ENCODE measurements at regions not wholly inside any gene's neighbourhood (a gene's known extent, or its start where the extent isn't known, plus 50 kb on each side); places are given as distances from the start of the nearest gene placed in this dataset.

DNA sequence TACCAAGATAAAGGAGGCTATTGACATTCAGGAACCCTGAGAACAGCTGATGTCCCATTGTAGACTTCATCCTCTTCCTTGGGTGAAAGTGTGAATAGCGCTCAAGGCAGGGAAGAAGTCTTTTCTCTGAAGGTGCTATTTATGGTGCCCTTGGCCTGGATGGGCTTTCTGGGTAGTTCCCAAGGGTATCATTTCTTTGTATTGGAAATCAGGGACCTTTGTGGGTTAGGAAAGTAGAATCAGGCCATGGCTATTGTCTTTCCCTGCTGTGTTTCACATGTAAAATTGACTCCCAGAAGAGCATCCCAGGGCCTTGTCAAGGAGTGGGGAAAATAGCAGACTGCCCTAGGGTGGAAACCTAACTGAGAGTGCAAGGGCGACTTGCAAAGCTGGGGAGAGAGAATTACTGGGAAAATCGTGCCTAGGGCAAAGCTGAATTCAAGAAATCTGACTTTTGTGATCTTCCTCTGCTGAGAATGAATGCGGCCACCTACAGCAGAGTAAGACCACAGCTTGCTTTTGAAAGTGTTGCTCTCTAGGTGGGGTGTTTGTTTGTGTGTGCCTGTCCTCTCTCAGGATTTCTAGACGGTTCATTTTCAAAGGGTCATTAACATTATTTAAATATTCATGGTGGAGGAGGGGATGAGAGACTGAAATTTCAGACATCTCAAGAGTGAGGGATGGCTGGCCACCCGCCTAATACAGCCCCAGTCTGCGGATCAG lies 160.6 kb downstream of the C9orf152 start:
- in situ Hi-C loops (cut with MboI; ENCODE audit: low sequenced_read_pairs, unreplicated experiment): no loop called here
- no peak for DNase-seq (ENCODE audit: low spot score)
- TF ChIP-seq, protein P1, sequence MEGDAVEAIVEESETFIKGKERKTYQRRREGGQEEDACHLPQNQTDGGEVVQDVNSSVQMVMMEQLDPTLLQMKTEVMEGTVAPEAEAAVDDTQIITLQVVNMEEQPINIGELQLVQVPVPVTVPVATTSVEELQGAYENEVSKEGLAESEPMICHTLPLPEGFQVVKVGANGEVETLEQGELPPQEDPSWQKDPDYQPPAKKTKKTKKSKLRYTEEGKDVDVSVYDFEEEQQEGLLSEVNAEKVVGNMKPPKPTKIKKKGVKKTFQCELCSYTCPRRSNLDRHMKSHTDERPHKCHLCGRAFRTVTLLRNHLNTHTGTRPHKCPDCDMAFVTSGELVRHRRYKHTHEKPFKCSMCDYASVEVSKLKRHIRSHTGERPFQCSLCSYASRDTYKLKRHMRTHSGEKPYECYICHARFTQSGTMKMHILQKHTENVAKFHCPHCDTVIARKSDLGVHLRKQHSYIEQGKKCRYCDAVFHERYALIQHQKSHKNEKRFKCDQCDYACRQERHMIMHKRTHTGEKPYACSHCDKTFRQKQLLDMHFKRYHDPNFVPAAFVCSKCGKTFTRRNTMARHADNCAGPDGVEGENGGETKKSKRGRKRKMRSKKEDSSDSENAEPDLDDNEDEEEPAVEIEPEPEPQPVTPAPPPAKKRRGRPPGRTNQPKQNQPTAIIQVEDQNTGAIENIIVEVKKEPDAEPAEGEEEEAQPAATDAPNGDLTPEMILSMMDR (IDR thresholded peaks at IDR 0.05; ENCODE audit: borderline replicate concordance, control extremely low read depth, extremely low read depth, insufficient read depth, missing control alignments): no peak

DNA sequence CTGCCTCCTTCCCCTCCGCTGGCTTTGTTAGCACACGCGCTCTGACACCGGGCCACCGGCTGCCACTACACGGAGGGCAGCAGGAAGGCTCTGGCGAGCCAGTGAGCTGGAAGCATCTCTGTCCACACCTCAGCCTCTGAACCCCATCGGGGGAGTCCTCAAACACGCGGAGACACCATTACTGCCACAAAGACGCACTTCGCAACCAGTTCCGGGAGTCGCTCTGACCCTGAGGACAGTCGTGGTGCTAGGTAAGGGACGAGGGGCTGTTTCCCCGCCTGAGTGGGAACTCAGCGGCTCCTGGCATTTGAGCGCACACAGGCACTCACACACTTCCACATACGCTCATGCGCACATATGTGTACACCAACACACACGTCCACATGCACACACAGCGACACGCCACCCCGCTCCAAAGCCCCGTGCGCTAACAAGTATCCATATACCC lies 160.0 kb downstream of the C9orf152 start:
- in situ Hi-C loops (cut with MboI; ENCODE audit: low sequenced_read_pairs, unreplicated experiment): no loop called here
- TF ChIP-seq, protein P1 (IDR thresholded peaks at IDR 0.05; ENCODE audit: borderline replicate concordance, control extremely low read depth, extremely low read depth, insufficient read depth, missing control alignments): no peak

DNA sequence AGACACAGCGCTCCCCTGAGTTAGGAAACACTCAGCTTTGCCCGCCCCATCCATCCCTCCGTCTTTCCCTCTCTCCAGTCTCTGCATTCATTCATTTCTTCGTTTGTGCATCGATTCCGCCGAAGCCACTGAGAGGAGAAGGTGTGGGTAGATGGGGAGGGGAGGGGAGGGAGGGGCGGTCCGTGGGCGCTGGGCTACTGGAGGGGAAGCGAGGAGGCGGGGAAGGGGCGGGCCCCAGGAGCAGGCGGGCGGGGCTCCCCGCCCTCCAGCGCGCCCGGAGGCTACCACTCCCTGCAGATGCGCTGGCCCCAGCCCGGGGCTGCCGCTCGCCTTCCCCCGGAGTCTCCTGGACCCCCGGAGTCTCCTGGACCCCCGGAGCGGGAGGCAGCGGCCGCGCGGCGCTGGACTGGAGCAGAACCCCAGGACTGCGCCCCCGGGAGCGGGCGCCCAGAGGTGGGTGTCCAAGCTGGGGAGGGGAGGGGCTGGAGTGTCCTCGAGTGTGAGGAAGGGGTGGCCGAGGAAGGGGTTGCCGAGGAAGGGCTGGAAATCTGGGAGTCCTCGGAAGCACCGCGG lies 159.5 kb downstream of the C9orf152 start:
- in situ Hi-C loops (cut with MboI; ENCODE audit: low sequenced_read_pairs, unreplicated experiment): no loop called here

More for the DNA sequence above, 160.0 kb downstream of the C9orf152 start:
- DNase-seq (ENCODE audit: low spot score): peak; percentile 51

DNA sequence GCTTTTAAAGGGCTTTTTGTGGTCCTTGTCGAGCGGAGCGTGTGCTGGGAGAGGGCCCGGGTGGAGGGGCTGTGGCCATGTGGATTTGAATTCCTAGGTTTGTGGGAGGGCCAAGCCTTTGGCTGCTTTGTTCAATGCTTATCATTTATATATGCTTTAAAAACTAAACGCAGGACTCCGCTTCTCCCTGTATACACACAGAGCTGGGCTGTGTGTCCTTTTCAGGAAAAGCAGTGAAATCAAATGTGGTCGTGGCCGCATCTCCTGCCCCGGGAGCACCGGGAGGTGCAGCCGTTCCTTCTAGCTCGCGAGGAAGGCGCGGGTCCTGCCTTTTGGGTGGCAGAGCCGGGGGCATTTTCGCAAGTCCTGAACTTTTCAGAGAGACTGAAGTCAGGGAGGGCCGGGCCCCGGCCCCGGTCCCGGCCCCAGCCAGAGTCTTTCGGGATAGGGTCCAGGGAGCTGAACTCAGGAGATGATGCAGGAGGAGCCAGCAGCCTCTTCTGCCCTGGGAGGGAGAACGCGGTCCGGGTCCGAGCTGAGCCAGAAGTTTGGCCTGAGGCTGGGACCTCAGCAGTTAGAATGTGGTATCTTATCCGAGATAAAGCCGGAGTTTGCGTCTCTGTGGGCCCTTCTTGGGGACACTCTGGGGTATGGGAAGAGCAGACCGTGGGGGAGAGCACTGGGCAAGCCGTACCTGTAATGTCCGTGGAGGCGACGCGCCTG lies 158.8 kb downstream of the C9orf152 start:
- TF ChIP-seq, protein P1 (IDR thresholded peaks at IDR 0.05; ENCODE audit: borderline replicate concordance, control extremely low read depth, extremely low read depth, insufficient read depth, missing control alignments): no peak
- in situ Hi-C loops (cut with MboI; ENCODE audit: low sequenced_read_pairs, unreplicated experiment): no loop called here
- DNase-seq (ENCODE audit: low spot score): peak; percentile 43

More for the DNA sequence above, 159.5 kb downstream of the C9orf152 start:
- peak; percentile 95 for DNase-seq (ENCODE audit: low spot score)
- TF ChIP-seq, protein P1 (IDR thresholded peaks at IDR 0.05; ENCODE audit: borderline replicate concordance, control extremely low read depth, extremely low read depth, insufficient read depth, missing control alignments): no peak

DNA sequence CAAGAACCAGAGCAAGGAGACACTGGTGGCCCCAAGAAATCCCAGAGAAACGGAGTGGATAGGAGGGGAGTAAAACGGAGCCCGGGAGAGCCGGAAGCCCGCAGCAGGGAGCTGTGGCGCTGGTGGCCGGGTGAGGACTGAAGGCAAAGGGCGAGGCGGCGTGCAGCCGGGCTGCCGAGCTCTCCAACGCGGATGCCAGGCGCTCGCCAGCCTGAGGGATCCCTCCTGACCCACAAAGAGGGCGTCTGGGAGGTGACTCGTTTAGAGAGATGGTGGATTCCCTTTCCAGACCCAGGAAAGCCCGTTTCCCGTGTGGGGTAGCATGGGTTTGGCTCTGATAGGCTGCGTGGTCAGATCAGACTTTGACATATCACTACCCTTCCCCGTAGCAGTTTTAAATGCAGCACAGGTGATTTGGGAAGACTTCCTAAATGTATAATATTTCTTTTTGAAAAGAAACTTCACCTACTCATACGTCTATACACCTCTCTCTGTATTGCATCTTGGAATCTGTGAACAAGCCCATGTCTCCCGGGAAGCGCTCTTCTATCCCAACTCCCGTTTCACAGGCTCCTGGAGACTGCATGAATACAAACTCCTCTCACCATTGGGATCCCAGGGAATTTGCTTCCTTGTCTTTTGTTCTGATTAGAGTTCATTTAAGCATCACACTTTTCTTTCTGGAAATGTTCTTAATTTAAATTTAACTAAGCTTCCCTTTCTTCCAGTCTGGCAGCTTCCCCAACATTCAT lies 158.1 kb downstream of the C9orf152 start:
- DNase-seq (ENCODE audit: low spot score): peak; percentile 37
- TF ChIP-seq, protein P1 (IDR thresholded peaks at IDR 0.05; ENCODE audit: borderline replicate concordance, control extremely low read depth, extremely low read depth, insufficient read depth, missing control alignments): no peak
- in situ Hi-C loops (cut with MboI; ENCODE audit: low sequenced_read_pairs, unreplicated experiment): loop anchor here (10.0 kb wide), 2 partner anchors 85 to 95 kb away; no protein-coding TSS in a partner anchor

DNA sequence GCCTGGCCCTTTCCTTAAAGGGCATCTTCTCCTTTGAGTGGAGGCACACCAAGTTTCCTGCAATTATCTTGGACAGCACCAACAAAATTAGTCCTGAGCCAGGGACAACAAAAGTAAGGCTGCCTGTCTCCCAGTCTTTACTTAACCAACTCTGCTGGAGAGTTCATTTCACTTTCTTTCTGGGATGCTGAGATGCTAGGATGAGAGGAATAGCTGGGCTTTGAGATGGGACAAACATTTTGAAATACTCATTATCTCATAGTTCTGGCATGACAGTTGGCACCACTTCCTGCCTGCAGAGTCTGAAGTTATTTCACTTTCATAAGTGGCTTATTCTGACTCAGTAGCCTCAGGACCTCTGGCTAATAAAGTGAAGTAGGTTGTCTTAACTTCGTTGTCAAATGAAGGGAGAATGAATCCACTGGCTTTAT lies 157.0 kb downstream of the C9orf152 start:
- in situ Hi-C loops (cut with MboI; ENCODE audit: low sequenced_read_pairs, unreplicated experiment): loop anchor here (10.0 kb wide), 2 partner anchors 86 to 94 kb away; no protein-coding TSS in a partner anchor
- TF ChIP-seq, protein P1 (IDR thresholded peaks at IDR 0.05; ENCODE audit: borderline replicate concordance, control extremely low read depth, extremely low read depth, insufficient read depth, missing control alignments): no peak
- DNase-seq (ENCODE audit: low spot score): peak; percentile 51

Measured in GM13976 (cell line).